Small intestine (tissue), 7 donors: ENCODE measurements at regions not wholly inside any gene's neighbourhood (a gene's known extent, or its start where the extent isn't known, plus 50 kb on each side); places are given as distances from the start of the nearest gene placed in this dataset.

Experiments
- DNase-seq, 2 donors: peaks; one replicate each; pipeline versions ENCODE4 v3.0.0 to v3.0.0-alpha.2; 2013
- FAIRE-seq: peaks from 2 replicates; lab custom pipeline; 2012; peaks lifted over from hg19 to GRCh38; lab: Jason Lieb, UNC
- H3K27ac ChIP-seq, 3 donors: one replicate each; pipeline ENCODE4 v1.5.1; 2013; ENCODE audit warnings: low read length in 2 of 3, mild to moderate bottlenecking in 2 of 3, control low read depth in 1 of 3, inconsistent platforms in 1 of 3, low read depth in 1 of 3, moderate library complexity in 1 of 3
- H3K27me3 ChIP-seq, 3 donors: one replicate each; pipeline ENCODE4 v1.6.1; 2013; ENCODE audit warnings: low read length in 3 of 3, inconsistent platforms in 1 of 3; ENCODE audit not compliant: control insufficient read depth in 3 of 3, insufficient read depth in 3 of 3
- H3K36me3 ChIP-seq, 3 donors: one replicate each; pipeline ENCODE4 v1.6.1; 2013; ENCODE audit warnings: low read length in 3 of 3, inconsistent platforms in 1 of 3, low read depth in 1 of 3, mild to moderate bottlenecking in 1 of 3, moderate library complexity in 1 of 3; ENCODE audit not compliant: control insufficient read depth in 3 of 3, insufficient read depth in 2 of 3
- H3K4me1 ChIP-seq, 3 donors: one replicate each; pipeline ENCODE4 v1.6.1; 2013; ENCODE audit warnings: low read length in 2 of 3, inconsistent platforms in 1 of 3, low read depth in 1 of 3, mild to moderate bottlenecking in 1 of 3, moderate library complexity in 1 of 3; ENCODE audit not compliant: control insufficient read depth in 3 of 3, insufficient read depth in 2 of 3
- H3K4me3 ChIP-seq, 3 donors: one replicate each; pipeline ENCODE4 v1.5.1; 2013; ENCODE audit warnings: low read length in 3 of 3, control low read depth in 1 of 3, inconsistent platforms in 1 of 3, low read depth in 1 of 3, mild to moderate bottlenecking in 1 of 3, moderate library complexity in 1 of 3
- H3K9me3 ChIP-seq, 2 donors: one replicate each; pipeline ENCODE4 v1.6.1; 2013; ENCODE audit warnings: low read depth in 1 of 2, low read length in 1 of 2; ENCODE audit not compliant: control insufficient read depth in 2 of 2, insufficient read depth in 1 of 2
- WGBS, 3 donors: extraction: QIAGEN DNeasy Blood & Tissue Kit; methylation state at CpG; one replicate each; pipeline ENCODE4 v1.1.7; 2013; 5-methylcytosine and 5-hydroxymethylcytosine counted together
- donor health status: healthy with polysubstance abuse.
- donor health status: control.
- donor health status: control.
- donor health status: Bipolar disorder and iron deficiency.
- donor health status: healthy.

DNA sequence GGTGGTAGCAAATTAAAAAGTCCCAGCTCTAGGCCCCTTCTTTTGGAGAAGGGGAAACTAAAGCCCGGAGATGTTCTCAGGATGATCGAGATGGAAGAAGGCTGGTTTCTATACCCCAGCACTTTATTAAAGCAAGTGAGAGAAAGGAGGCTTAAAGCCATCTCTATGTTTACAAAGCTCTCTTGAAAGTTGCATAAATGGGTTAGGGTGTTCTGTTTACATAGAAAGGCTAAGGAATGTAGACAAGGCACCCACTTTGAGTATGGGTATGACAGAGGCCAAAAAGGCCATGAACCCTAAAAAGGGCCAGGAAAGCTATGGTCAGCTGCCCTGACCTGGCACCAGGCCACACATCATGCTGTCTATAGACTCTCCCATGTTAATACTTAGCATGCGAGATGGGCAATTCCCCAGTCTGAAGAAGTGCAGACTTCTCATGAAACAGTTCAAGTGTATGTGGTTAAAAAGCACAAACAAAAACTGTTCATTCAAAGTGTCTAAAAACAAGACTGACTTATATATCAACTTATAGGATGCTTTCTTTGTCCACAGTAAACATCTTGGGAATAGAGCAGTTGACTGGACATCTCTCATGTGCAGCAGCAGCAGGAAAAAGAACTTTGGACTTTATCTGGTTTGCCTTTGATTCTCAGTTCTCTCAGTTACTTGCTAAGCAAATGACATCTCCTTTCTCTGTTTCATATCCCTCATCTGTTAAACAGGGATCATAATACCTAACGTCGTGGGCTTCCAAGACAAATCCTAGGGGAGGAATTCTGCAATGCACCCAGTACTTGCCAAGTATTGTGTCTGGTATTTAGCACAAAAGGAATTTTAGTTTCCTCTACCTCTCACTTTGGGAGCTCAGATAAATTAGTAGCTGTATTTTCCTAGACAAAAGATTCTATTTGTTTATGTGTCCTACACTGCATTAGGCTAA is 521.6 kb downstream of the PLPP3 start:
- Histone ChIP-seq H3K27me3 (no peaks in the 10 kb centered on the region), H3K4me1 (no peaks in the 10 kb centered on the region), H3K36me3 (no peaks in the 10 kb centered on the region), H3K4me3 (no peak overlapping the region), H3K27ac (no peak overlapping the region), H3K9me3 (no peaks in the 10 kb centered on the region)
- WGBS, 3 donors = 75 to 84% (median 84%) methylated on average over 5 of the region's 5 CpGs
- peak in 1 of 2 donors; percentile 21 for DNase-seq
- no peak for FAIRE-seq

DNA sequence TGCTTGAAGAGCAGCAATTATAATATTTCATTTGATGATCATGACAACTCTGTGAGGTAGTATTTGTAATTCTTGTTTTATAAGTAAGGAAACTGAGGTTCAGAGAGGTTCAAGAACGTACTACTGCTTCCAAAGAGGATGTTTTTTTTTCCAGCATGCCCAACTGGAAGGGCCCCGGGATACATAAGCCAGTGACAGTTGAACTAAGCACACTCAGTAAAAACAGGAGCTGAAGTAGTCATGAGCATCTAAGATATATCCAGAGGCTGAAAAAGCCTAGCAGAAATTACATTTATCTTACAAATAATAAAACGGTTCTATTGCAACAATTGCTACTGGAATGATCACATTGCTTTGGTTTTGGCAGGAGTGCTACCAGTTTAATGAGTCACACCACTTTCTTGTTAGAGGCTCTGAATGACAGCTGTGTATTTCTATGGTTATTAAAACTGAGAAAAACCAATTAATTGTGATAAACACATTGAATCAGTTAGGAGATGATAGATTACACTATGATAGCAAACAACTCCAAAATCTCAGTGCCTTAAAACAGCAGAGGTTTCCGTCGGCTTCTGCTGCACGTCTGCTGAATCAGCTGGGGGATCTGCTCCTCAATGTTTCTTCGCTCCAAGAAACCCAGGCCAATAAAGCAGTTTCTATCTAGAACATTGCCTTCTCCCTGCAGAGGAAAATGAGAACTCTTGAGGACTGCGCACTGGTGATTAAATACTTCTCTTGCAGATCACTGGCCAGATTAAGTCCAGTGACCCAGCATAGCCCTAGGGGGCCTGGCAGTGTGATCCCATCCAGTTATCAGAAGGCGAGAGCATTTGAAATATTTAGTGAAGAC is 522.7 kb downstream of the PLPP3 start:
- H3K27ac ChIP-seq = no peak overlapping the region
- no peaks in the 10 kb centered on the region for H3K27me3 ChIP-seq
- H3K4me1 ChIP-seq = no peaks in the 10 kb centered on the region
- no peaks in the 10 kb centered on the region for H3K36me3 ChIP-seq
- DNase-seq (no peak), FAIRE-seq (no peak)
- no peak overlapping the region for H3K4me3 ChIP-seq
- WGBS, 3 donors = 67 to 79% (median 79%) methylated on average over 9 of the region's 9 CpGs
- H3K9me3 ChIP-seq = no peaks in the 10 kb centered on the region

DNA sequence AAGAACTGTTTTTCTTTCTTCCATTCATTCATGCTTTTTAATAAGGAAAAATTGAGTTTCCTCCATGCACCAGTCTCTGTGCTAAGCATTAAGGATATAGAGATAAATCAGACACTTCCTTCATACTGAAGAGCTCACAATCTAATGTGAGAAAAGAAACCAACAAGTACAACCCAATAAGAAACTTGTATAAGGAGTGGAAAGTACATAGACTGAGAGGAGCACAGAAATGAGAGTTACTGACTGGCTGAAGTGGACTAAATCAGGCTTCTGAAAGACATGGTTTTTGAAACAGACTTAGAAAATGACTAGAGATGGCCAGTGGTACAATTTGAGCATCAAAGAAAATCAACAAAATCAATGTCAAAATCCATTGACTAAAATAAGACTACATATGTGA is 524.4 kb downstream of the PLPP3 start:
- Histone ChIP-seq H3K9me3 (no peaks in the 10 kb centered on the region), H3K36me3 (no peaks in the 10 kb centered on the region), H3K27ac (no peak overlapping the region), H3K4me1 (no peaks in the 10 kb centered on the region), H3K27me3 (no peaks in the 10 kb centered on the region), H3K4me3 (no peak overlapping the region)
- DNase-seq (no peak), FAIRE-seq (no peak)

DNA sequence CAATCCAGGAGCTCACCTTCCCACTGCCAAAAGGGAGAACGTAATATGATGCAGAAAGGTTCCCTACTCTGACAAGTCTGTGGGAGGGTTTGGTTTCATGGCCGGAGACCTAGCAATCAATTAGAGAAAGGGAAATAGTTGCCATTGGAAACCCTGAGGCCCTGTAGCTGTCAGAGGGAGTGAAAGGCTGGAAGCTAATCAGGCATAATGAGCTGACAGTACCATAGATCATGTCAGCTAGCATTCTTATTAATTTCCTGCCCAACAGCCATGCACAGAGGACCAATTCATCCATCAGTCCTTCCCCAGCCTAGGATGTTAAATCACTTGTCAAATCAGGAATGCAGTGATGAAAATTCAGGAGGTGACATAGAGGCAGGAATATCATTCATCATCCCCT is 527.3 kb downstream of the PLPP3 start:
- DNase-seq (no peak), FAIRE-seq (no peak)
- Histone ChIP-seq H3K27me3 (no peaks in the 10 kb centered on the region), H3K9me3 (no peaks in the 10 kb centered on the region), H3K4me3 (no peak overlapping the region), H3K36me3 (no peaks in the 10 kb centered on the region), H3K4me1 (no peaks in the 10 kb centered on the region), H3K27ac (no peak overlapping the region)
- whole genome bisulfite sequencing, 3 donors = 63 to 86% (median 74%) methylated on average over 2 of the region's 2 CpGs

DNA sequence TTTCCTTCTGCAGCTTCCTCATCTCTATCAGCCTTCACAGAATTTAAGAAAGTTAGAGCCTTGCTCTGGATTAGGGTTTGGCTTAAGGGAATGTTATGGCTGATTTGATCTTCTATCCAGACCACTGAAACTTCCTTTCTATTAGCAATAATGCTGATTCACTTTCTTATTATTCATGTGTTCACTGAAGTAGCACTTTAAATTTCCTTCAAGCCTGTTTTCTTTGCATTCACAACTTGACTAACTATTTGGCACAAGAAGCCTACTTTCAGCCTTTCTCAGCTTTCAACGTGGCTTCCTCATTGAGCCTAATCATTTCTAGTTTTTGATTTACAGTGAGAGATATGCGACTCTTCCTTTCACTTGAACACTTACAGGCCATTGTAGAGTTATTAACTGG is 528.5 kb downstream of the PLPP3 start:
- H3K4me3 ChIP-seq = no peak overlapping the region
- H3K36me3 ChIP-seq = no peaks in the 10 kb centered on the region
- DNase-seq = no peak
- H3K9me3 ChIP-seq = no peaks in the 10 kb centered on the region
- no peaks in the 10 kb centered on the region for H3K27me3 ChIP-seq
- no peak overlapping the region for H3K27ac ChIP-seq
- 47 to 77% (median 48%) methylated on average over 2 of the region's 2 CpGs for WGBS, 3 donors
- H3K4me1 ChIP-seq = no peaks in the 10 kb centered on the region
- FAIRE-seq = no peak

DNA sequence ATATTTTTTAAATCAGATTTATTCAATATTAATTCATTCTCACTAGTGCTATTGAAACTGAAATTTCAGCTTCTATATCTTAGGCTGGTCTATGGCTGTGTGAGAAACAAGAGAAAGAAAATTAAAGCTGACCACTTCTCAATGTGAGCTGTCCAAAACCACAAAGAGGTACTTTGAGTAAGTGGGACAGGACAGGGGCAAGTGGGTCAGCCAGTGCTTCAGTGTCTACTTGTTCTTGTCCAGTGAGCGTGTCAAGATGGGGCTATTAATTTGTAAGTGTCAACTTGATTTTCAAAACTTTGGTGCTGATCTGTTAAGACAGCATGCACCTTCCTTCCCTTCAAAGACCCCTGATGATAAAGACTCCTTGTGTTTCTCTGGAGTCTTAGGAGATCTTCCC is 533.9 kb downstream of the PLPP3 start:
- no peaks in the 10 kb centered on the region for H3K9me3 ChIP-seq
- H3K4me3 ChIP-seq = no peak overlapping the region
- H3K27ac ChIP-seq = no peak overlapping the region
- no peaks in the 10 kb centered on the region for H3K27me3 ChIP-seq
- no peaks in the 10 kb centered on the region for H3K4me1 ChIP-seq
- FAIRE-seq = no peak
- H3K36me3 ChIP-seq = no peaks in the 10 kb centered on the region
- 88 to 94% (median 91%) methylated on average over 1 of the region's 1 CpG for WGBS, 3 donors
- no peak for DNase-seq

DNA sequence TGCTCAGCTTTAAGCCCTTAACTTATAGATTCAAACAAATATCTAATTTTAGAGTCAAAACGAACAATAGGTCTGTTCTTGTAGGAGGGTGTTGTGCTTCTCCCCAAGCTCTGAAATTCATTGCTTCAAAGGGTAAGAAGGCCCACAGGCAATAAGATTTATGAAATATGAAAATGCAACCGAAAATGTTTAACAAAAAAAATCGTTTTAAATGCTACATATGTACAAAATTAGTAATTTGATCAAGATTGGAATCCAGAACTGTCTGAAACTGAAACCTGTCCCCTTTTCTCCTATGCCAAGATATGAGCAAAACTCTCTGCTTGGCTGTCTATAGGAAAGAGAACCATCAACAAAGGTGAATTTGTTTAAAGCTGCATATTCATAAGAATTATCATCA is 534.3 kb downstream of the PLPP3 start:
- Histone ChIP-seq H3K4me3 (no peak overlapping the region), H3K27ac (no peak overlapping the region), H3K36me3 (no peaks in the 10 kb centered on the region), H3K9me3 (no peaks in the 10 kb centered on the region), H3K4me1 (no peaks in the 10 kb centered on the region), H3K27me3 (no peaks in the 10 kb centered on the region)
- no peak for FAIRE-seq
- WGBS, 3 donors = 56 to 73% (median 67%) methylated on average over 3 of the region's 3 CpGs
- no peak for DNase-seq

DNA sequence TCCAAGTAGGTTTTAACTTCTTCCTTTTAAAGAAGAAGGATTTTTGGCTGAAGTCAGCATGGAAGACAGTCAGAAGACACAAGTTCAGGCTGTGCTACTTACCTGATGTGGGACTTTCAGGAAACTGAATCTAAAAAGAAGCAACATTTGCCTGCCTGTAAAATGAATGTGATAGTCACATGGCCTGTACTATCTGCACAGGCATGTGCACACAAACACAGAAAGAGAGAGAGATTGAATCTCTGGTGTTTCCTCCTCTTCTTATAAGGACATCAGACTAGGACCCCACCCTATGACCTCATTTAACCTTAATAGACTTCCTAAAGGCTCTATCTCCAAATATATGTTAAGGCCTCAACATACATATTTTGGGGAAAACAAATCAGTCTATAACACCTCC is 542.9 kb downstream of the PLPP3 start:
- no peak for DNase-seq
- H3K27me3 ChIP-seq = no peaks in the 10 kb centered on the region
- no peak for FAIRE-seq

More for the DNA sequence above, 542.9 kb downstream of the PLPP3 start:
- Histone ChIP-seq H3K9me3 (no peaks in the 10 kb centered on the region), H3K4me1 (no peaks in the 10 kb centered on the region), H3K36me3 (no peaks in the 10 kb centered on the region), H3K27ac (no peak overlapping the region), H3K4me3 (no peak overlapping the region)
